GM19467 (cell line): ENCODE measurements at regions not wholly inside any gene's neighbourhood (a gene's known extent, or its start where the extent isn't known, plus 50 kb on each side); places are given as distances from the start of the nearest gene placed in this dataset.

Experiments
- ATAC-seq: cut with Tn5 transposase; IDR thresholded peaks from one replicate; pipeline ENCODE4 v1.9.1; 2021; ENCODE audit warnings: mild to moderate bottlenecking, moderate library complexity; ENCODE audit not compliant: unreplicated experiment

- no peak for ATAC-seq
These were observed 2596.4 kb downstream of the PCDH7 start for GRCh38 chr4:33316578-33316977.

- ATAC-seq: no peak
These were observed 2603.2 kb downstream of the PCDH7 start for GRCh38 chr4:33323393-33323792.

GRCh38 chr4:33334416-33334815 lies 2614.2 kb downstream of the PCDH7 start:
- ATAC-seq: no peak

GRCh38 chr4:33339762-33340161 lies 2619.6 kb downstream of the PCDH7 start:
- no peak for ATAC-seq

- no peak for ATAC-seq
These were observed 2620.0 kb downstream of the PCDH7 start for GRCh38 chr4:33340168-33340567.

- no peak for ATAC-seq
These were observed 2629.2 kb downstream of the PCDH7 start for GRCh38 chr4:33349376-33349775.

GRCh38 chr4:33357121-33357520 lies 2637.0 kb downstream of the PCDH7 start:
- no peak for ATAC-seq

GRCh38 chr4:33369446-33369845 lies 2649.3 kb downstream of the PCDH7 start:
- no peak for ATAC-seq

- ATAC-seq: no peak
These were observed 2661.6 kb downstream of the PCDH7 start for GRCh38 chr4:33381816-33382215.

- ATAC-seq: no peak
These were observed 2666.6 kb downstream of the PCDH7 start for GRCh38 chr4:33386764-33387163.

- no peak for ATAC-seq
These were observed 2670.8 kb downstream of the PCDH7 start for GRCh38 chr4:33390976-33391375.

- ATAC-seq: no peak
These were observed 2675.7 kb downstream of the PCDH7 start for GRCh38 chr4:33395731-33396485.

GRCh38 chr4:33400504-33400903 lies 2680.3 kb downstream of the PCDH7 start:
- ATAC-seq: no peak

GRCh38 chr4:33407496-33407895 lies 2687.3 kb downstream of the PCDH7 start:
- ATAC-seq: no peak

GRCh38 chr4:33411182-33411581 lies 2691.0 kb downstream of the PCDH7 start:
- ATAC-seq: no peak

- ATAC-seq: no peak
These were observed 2701.7 kb downstream of the PCDH7 start for GRCh38 chr4:33421887-33422286.

GRCh38 chr4:33422656-33423055 lies 2702.5 kb downstream of the PCDH7 start:
- ATAC-seq: no peak

GRCh38 chr4:33425936-33426335 lies 2705.8 kb downstream of the PCDH7 start:
- no peak for ATAC-seq

GRCh38 chr4:33427676-33428075 lies 2707.5 kb downstream of the PCDH7 start:
- no peak for ATAC-seq

GRCh38 chr4:33429971-33430370 lies 2709.8 kb downstream of the PCDH7 start:
- no peak for ATAC-seq

GRCh38 chr4:33437406-33437805 lies 2717.2 kb downstream of the PCDH7 start:
- ATAC-seq: no peak

- no peak for ATAC-seq
These were observed 2726.8 kb downstream of the PCDH7 start for GRCh38 chr4:33446953-33447352.

- no peak for ATAC-seq
These were observed 2728.8 kb downstream of the PCDH7 start for GRCh38 chr4:33448948-33449347.
